RPMI7951 (cell line): ENCODE measurements at regions not wholly inside any gene's neighbourhood (a gene's known extent, or its start where the extent isn't known, plus 50 kb on each side); places are given as distances from the start of the nearest gene placed in this dataset.

Experiments
- DNase-seq: peaks from one replicate; pipeline ENCODE4 v3.0.0-alpha.2; 2012; ENCODE audit warnings: low read depth

GRCh38 chr6:77074037-77074713 lies 389.1 kb downstream of the HTR1B start:
- no peak for DNase-seq

- no peak for DNase-seq
These were observed 389.9 kb downstream of the HTR1B start for GRCh38 chr6:77073410-77073760.

GRCh38 chr6:77072694-77073409 lies 390.4 kb downstream of the HTR1B start:
- no peak for DNase-seq

GRCh38 chr6:77063494-77063893 lies 399.8 kb downstream of the HTR1B start:
- no peak for DNase-seq

- DNase-seq, result no peak
These were observed 407.6 kb downstream of the HTR1B start for GRCh38 chr6:77055711-77056110.

GRCh38 chr6:77040568-77041195 lies 422.6 kb downstream of the HTR1B start:
- peak; percentile 60 for DNase-seq

- peak; percentile 79 for DNase-seq
These were observed 424.5 kb downstream of the HTR1B start for GRCh38 chr6:77038807-77039206.

GRCh38 chr6:77037439-77037838 lies 425.9 kb downstream of the HTR1B start:
- peak; percentile 24 for DNase-seq

- DNase-seq, result peak; percentile 72
These were observed 426.9 kb downstream of the HTR1B start for GRCh38 chr6:77036400-77036799.

- peak; percentile 98 for DNase-seq
These were observed 429.1 kb downstream of the HTR1B start for GRCh38 chr6:77034161-77034560.

- DNase-seq, result peak; percentile 70
These were observed 432.2 kb downstream of the HTR1B start for GRCh38 chr6:77030929-77031674.

- peak; percentile 51 for DNase-seq
These were observed 436.9 kb downstream of the HTR1B start for GRCh38 chr6:77026341-77026740.

- DNase-seq, result peak; percentile 81
These were observed 437.5 kb downstream of the HTR1B start for GRCh38 chr6:77025736-77026223.

- no peak for DNase-seq
These were observed 441.5 kb downstream of the HTR1B start for GRCh38 chr6:77021778-77022177.

- DNase-seq, result no peak
These were observed 442.1 kb downstream of the HTR1B start for GRCh38 chr6:77021232-77021631.

- DNase-seq, result no peak
These were observed 444.2 kb downstream of the HTR1B start for GRCh38 chr6:77019081-77019480.

GRCh38 chr6:77017537-77017936 lies 445.8 kb downstream of the HTR1B start:
- no peak for DNase-seq

- DNase-seq, result peak; percentile 83
These were observed 447.9 kb downstream of the HTR1B start for GRCh38 chr6:77015350-77015749.

- no peak for DNase-seq
These were observed 451.3 kb downstream of the HTR1B start for GRCh38 chr6:77011929-77012545.

GRCh38 chr6:77010931-77011542 lies 452.3 kb downstream of the HTR1B start:
- DNase-seq, result no peak

GRCh38 chr6:76992553-76992952 lies 470.7 kb downstream of the HTR1B start:
- DNase-seq, result no peak
